ENCODE measurements at regions not wholly inside any gene's neighbourhood (a gene's known extent, or its start where the extent isn't known, plus 50 kb on each side); places are given as distances from the start of the nearest gene placed in this dataset.

DNA sequence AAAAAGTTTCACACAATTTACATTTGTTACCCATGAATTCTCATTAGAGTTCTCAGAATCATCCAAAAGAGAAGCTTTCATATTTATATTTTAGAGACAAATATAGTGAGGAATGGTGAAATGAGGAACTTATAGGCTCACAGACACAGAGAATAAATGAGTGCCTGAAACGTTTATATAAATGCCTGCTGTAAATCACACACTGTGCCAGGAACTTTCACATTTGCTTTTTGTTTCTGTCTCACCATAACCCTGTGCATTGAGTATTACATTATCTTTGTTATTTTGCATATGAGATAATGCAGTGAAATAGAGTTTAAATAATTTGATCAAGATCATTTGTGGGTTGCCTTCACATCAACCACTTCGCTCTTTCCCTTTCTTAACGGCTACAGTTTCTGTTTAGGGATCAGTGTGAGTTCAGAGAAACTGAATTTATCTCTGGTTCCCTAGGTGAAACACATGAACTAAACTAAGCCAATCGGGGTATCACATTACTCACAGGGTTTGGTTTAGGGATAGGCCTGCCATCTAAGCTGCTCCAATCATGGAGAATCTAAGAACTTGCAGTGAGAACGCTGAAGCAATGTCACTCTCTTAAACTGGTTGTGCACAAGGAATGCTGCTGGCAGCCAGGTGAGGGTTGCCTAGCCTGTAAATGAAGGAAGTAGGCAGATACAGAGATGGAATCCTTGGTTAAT lies 1339.2 kb upstream of the TENM4 start:
- TF ChIP-seq RFX5 (IDR thresholded peaks at IDR 0.05; ENCODE audit: low read depth, low read length) (no peak), TCF7 (IDR thresholded peaks at IDR 0.05; ENCODE audit: borderline replicate concordance) (no peak), ESRRA (IDR thresholded peaks at IDR 0.05; ENCODE audit: low read length) (no peak), KDM1A (IDR thresholded peaks at IDR 0.05; ENCODE audit: borderline replicate concordance) (no peak), ZNF384 (IDR thresholded peaks at IDR 0.05; ENCODE audit: borderline replicate concordance, low read depth, low read length) (no peak), POLR2A (IDR thresholded peaks at IDR 0.05; ENCODE audit: low read depth, low read length) (no peak), TAF1 (IDR thresholded peaks at IDR 0.05; ENCODE audit: borderline replicate concordance, low read depth, low read length) (no peak), CHD1 (IDR thresholded peaks at IDR 0.05; ENCODE audit: low read depth, low read length) (no peak)
- TF ChIP-seq, protein P1, sequence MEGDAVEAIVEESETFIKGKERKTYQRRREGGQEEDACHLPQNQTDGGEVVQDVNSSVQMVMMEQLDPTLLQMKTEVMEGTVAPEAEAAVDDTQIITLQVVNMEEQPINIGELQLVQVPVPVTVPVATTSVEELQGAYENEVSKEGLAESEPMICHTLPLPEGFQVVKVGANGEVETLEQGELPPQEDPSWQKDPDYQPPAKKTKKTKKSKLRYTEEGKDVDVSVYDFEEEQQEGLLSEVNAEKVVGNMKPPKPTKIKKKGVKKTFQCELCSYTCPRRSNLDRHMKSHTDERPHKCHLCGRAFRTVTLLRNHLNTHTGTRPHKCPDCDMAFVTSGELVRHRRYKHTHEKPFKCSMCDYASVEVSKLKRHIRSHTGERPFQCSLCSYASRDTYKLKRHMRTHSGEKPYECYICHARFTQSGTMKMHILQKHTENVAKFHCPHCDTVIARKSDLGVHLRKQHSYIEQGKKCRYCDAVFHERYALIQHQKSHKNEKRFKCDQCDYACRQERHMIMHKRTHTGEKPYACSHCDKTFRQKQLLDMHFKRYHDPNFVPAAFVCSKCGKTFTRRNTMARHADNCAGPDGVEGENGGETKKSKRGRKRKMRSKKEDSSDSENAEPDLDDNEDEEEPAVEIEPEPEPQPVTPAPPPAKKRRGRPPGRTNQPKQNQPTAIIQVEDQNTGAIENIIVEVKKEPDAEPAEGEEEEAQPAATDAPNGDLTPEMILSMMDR (IDR thresholded peaks at IDR 0.05 in 2 of 3, conservative IDR thresholded peaks at IDR 0.05 in 1 of 3; ENCODE audit: control insufficient read depth in 2 of 3, extremely low read depth in 1 of 3, insufficient read depth in 1 of 3, low read depth in 3 of 3, low read length in 3 of 3), result no peak
- TF ChIP-seq, protein P2, sequence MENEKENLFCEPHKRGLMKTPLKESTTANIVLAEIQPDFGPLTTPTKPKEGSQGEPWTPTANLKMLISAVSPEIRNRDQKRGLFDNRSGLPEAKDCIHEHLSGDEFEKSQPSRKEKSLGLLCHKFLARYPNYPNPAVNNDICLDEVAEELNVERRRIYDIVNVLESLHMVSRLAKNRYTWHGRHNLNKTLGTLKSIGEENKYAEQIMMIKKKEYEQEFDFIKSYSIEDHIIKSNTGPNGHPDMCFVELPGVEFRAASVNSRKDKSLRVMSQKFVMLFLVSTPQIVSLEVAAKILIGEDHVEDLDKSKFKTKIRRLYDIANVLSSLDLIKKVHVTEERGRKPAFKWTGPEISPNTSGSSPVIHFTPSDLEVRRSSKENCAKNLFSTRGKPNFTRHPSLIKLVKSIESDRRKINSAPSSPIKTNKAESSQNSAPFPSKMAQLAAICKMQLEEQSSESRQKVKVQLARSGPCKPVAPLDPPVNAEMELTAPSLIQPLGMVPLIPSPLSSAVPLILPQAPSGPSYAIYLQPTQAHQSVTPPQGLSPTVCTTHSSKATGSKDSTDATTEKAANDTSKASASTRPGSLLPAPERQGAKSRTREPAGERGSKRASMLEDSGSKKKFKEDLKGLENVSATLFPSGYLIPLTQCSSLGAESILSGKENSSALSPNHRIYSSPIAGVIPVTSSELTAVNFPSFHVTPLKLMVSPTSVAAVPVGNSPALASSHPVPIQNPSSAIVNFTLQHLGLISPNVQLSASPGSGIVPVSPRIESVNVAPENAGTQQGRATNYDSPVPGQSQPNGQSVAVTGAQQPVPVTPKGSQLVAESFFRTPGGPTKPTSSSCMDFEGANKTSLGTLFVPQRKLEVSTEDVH (IDR thresholded peaks at IDR 0.05; ENCODE audit: low read depth, partially characterized antibody), result no peak
